Ovary (tissue), 7 donors: ENCODE measurements at regions not wholly inside any gene's neighbourhood (a gene's known extent, or its start where the extent isn't known, plus 50 kb on each side); places are given as distances from the start of the nearest gene placed in this dataset.

ENCODE experiments used
- DNase-seq, 5 donors: peaks; one replicate each; pipeline ENCODE4 v3.0.0-alpha.2; 2019 to 2020
- H3K27ac ChIP-seq, 2 donors: fragments of 200-600 bp; one replicate each; pipeline versions ENCODE4 v1.5.1 to v1.8.0; 2019 to 2022
- H3K27me3 ChIP-seq: fragments of 200-600 bp; one replicate; pipeline ENCODE4 v1.8.0; 2022
- H3K36me3 ChIP-seq: fragments of 200-600 bp; sonication (generic); one replicate; pipeline ENCODE4 v1.5.1; 2019
- H3K4me1 ChIP-seq: one replicate; pipeline ENCODE4 v1.8.1; 2013; ENCODE audit warnings: mild to moderate bottlenecking, moderate library complexity; ENCODE audit not compliant: insufficient read depth
- H3K4me3 ChIP-seq: fragments of 200-600 bp; sonication (generic); one replicate; pipeline ENCODE4 v1.5.1; 2017
- H3K9me3 ChIP-seq, 2 donors: fragments of 200-600 bp in 1 of 2; sonication (generic) in 1 of 2; one replicate each; pipeline versions ENCODE4 v1.5.1 to v1.8.1; 2013 to 2019; ENCODE audit warnings: mild to moderate bottlenecking in 1 of 2, moderate library complexity in 1 of 2
- EP300 ChIP-seq: sonication (generic); formaldehyde crosslinking; IDR thresholded peaks from one replicate; pipeline ENCODE4 v1.6.1; 2017; ENCODE audit warnings: antibody characterized with exemption
- POLR2A ChIP-seq: fragments of 450-650 bp; IDR thresholded peaks from one replicate; pipeline ENCODE4 v1.6.1; 2017; ENCODE audit warnings: antibody characterized with exemption, mild to moderate bottlenecking, moderate library complexity
- WGBS, 3 donors: extraction: QIAGEN DNeasy Blood & Tissue Kit in 1 of 3; methylation state at CpG; one replicate each; pipeline versions ENCODE4 v1.1.5 to v1.1.7; 2013 to 2017; 5-methylcytosine and 5-hydroxymethylcytosine counted together
- intact Hi-C, 4 donors: fragments of 100-400 bp; cut with DNase I; formaldehyde crosslinking; loops; one replicate each; pipeline versions ENCODE4 v1.11.0 to v1.15.1; 2022 to 2023
- TF ChIP-seq, protein P1 (sequence below), 3 donors: fragments of 450-650 bp in 2 of 3; fragments of 200-600 bp in 1 of 3; IDR thresholded peaks; one replicate each; pipeline versions ENCODE4 v1.5.1 to v1.8.0; 2016 to 2022; ENCODE audit warnings: antibody characterized with exemption in 3 of 3, mild to moderate bottlenecking in 1 of 3
- donor health status: DM: no; HTN: no; CAD: no; lungs with moderate emphysema.
- donor health status: DM: no; HTN: no; CAD: no.
- donor health status: Bipolar disorder and iron deficiency.
- donor health status: DM: no; HTN: no; CAD: no.
- donor health status: DM: yes; HTN: yes; CAD: no.

DNA sequence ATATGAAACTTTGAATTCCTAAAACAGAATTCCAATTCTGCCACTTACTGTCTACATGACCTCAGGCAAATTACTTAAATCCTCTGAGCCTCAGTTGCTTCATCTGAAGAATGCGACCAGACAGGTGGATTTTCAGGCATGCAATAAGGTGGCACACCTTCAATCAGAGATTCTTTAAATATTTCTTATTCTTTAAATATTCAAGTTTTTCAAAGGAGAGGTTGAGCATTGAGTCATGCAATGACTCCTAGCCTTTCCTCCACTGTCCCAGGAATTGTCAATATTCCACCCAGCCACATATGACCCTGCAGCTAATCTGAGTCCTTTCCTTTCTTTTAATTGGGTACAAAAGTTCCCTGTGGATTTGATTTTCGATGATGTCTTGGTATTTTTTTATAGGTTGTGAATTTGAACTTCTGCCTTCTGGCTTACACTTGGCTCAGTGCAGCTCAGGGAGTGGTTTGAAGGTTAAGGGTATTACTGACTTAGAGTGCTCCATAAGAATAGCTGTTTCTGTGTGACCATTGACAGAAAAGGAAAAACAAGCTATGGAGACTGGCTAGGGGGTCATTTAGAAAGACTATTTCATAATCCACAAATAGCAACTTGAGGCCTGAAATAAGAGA lies 52.2 kb upstream of the PRDX6 start:
- H3K4me1 ChIP-seq: peaks cover 1% of the 10 kb centered on the region

DNA sequence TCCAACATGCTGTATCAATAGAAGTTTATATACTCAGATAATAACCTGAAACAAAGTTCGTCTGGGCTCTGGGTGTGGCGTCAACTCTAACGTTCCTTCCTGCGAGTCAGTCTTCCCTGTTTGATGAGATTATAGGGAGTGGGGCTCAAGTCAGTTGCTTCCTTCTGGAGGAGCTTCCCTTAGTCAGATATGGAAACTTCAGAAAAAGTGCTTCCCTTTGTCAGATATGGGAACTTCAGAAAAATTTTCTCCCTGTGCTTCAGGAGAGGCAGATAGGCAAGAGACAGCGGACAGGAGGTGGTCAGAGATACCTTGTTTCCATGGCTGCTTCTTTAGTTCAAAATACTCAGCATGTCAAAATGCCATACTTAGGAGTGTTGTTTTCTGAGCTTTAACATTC lies 51.1 kb upstream of the PRDX6 start:
- Histone ChIP-seq H3K36me3 (no peaks in the 10 kb centered on the region), H3K4me1 (no peaks in the 10 kb centered on the region), H3K27ac (no peak overlapping the region), H3K9me3 (no peaks in the 10 kb centered on the region), H3K27me3 (no peaks in the 10 kb centered on the region), H3K4me3 (no peak overlapping the region)
- 84 to 86% (median 86%) methylated on average over 5 of the region's 5 CpGs for WGBS, 3 donors
- intact Hi-C loops: loop anchor here in 2 of 4 donors (10.0 kb wide), 1 partner anchor 399 kb away; the partner anchor contains the start of genes CENPL (in 2 of the 2) and DARS2 (in 2 of the 2)
- no peak for DNase-seq
- TF ChIP-seq EP300 (no peak), POLR2A (no peak)
- TF ChIP-seq, protein P1, sequence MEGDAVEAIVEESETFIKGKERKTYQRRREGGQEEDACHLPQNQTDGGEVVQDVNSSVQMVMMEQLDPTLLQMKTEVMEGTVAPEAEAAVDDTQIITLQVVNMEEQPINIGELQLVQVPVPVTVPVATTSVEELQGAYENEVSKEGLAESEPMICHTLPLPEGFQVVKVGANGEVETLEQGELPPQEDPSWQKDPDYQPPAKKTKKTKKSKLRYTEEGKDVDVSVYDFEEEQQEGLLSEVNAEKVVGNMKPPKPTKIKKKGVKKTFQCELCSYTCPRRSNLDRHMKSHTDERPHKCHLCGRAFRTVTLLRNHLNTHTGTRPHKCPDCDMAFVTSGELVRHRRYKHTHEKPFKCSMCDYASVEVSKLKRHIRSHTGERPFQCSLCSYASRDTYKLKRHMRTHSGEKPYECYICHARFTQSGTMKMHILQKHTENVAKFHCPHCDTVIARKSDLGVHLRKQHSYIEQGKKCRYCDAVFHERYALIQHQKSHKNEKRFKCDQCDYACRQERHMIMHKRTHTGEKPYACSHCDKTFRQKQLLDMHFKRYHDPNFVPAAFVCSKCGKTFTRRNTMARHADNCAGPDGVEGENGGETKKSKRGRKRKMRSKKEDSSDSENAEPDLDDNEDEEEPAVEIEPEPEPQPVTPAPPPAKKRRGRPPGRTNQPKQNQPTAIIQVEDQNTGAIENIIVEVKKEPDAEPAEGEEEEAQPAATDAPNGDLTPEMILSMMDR (IDR thresholded peaks at IDR 0.05): no peak

More for the DNA sequence above, 52.2 kb upstream of the PRDX6 start:
- no peak overlapping the region for H3K4me3 ChIP-seq
- no peaks in the 10 kb centered on the region for H3K27me3 ChIP-seq
- H3K9me3 ChIP-seq: no peaks in the 10 kb centered on the region
- no peak for TF ChIP-seq EP300
- TF ChIP-seq, protein P1 (IDR thresholded peaks at IDR 0.05): no peak
- TF ChIP-seq POLR2A: no peak
- intact Hi-C loops: loop anchor here in 3 of 4 donors (5.0 to 10.0 kb wide), 2 partner anchors 400 to 402 kb away; partner anchors contain the start of genes CENPL (in 2 of the 3) and DARS2 (in 2 of the 3)
- H3K27ac ChIP-seq: no peak overlapping the region
- WGBS, 3 donors: 77 to 79% (median 77%) methylated on average over 2 of the region's 2 CpGs
- no peak for DNase-seq
- no peaks in the 10 kb centered on the region for H3K36me3 ChIP-seq

DNA sequence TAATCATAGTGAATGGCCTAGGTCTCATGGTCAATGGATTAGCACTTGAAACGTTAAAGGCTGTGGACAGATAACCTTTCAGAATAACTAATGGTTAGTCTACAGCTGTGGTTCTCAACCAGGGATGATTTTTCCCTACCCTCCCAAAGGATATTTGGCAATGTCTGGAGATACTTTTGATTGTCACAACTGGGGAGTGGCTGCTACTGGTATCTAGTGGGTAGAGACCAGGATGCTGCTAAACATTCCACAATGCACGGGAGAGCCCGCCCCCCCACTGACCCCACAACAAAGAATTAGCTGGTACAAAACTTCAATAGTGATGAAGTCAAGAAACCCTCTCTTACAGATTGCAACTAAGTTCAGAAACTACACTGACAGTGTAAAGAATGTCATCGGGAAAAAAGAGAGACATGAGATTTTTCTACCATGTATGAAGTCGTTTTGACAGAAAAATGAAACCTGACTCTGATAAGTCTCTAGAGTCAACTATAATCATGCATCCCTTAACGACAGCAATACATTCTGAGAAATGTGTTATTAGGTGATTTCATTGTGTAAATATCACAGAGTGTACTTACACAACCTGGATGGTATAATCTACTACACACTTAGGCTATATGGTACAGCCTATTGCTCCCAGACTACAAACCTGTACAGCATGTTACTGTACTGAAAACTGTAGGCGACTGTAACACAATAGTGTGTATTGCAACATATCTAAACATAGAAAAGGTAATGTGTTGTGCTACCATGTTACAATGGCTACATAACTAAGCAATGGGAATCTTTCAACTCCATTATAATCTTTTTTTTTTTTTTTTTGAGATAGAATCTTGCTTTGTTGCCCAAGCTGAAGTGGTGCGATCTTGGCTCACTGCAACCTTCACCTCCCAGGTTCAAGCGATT lies 49.7 kb upstream of the PRDX6 start:
- intact Hi-C loops: loop anchor here in 2 of 4 donors (10.0 kb wide), 1 partner anchor 397 kb away; the partner anchor contains the start of genes CENPL (in 2 of the 2) and DARS2 (in 2 of the 2)
- no peaks in the 10 kb centered on the region for H3K27me3 ChIP-seq
- no peak overlapping the region for H3K27ac ChIP-seq
- TF ChIP-seq, protein P1 (IDR thresholded peaks at IDR 0.05): no peak
- H3K4me3 ChIP-seq: no peak overlapping the region
- H3K9me3 ChIP-seq: no peaks in the 10 kb centered on the region
- no peak for DNase-seq
- WGBS, 3 donors: 71 to 79% (median 73%) methylated on average over 9 of the region's 9 CpGs
- no peaks in the 10 kb centered on the region for H3K4me1 ChIP-seq
- no peaks in the 10 kb centered on the region for H3K36me3 ChIP-seq
